ENCODE measurements at regions not wholly inside any gene's neighbourhood (a gene's known extent, or its start where the extent isn't known, plus 50 kb on each side); places are given as distances from the start of the nearest gene placed in this dataset.

- H3F3A ChIP-seq (ENCODE audit: control insufficient read depth, insufficient read depth): no peaks in the 10 kb centered on the region
Measured at GRCh38 chr14:53764846-53765245, 191.8 kb downstream of the BMP4 start.

DNA sequence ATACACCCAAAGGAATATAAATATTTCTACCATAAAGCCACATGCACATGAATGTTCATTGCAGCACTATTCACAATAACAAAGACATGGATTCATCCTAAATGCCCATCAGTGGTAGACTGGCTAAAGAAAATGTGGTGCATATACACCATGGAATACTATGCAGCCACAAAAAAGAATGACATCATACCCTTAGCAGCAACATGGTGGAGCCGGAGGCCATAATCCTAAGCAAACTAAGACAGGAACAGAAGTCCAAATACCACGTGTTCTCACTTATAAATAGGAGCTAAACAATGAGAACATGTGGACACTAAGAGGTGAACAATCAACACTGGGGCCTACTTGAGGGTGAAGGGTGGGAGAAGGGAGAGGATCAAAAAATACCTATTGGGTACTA lies 198.5 kb downstream of the BMP4 start:
- Histone ChIP-seq H3K27ac (ENCODE audit: low read depth, low read length) (no peak overlapping the region), H3K36me3 (ENCODE audit: control insufficient read depth, low read length) (no peaks in the 10 kb centered on the region), H3K79me2 (ENCODE audit: control insufficient read depth, low read length) (no peaks in the 10 kb centered on the region), H4K20me1 (ENCODE audit: control insufficient read depth, insufficient read depth, low read depth, low read length) (no peaks in the 10 kb centered on the region), H3K27me3 (ENCODE audit: control insufficient read depth, low read length) (no peaks in the 10 kb centered on the region), H3K9me2 (replicated peaks; ENCODE audit: control insufficient read depth, low read length) (no peaks in the 10 kb centered on the region), H3K4me3 (ENCODE audit: low read length) (no peak overlapping the region), H3F3A (ENCODE audit: control insufficient read depth, insufficient read depth) (no peaks in the 10 kb centered on the region), H3K4me2 (ENCODE audit: low read length) (no peak overlapping the region), H3K9me3 (ENCODE audit: control insufficient read depth, insufficient read depth, low read length) (no peaks in the 10 kb centered on the region), H3K4me1 (ENCODE audit: control insufficient read depth, low read length) (no peaks in the 10 kb centered on the region)
- TF ChIP-seq CTCF (IDR thresholded peaks at IDR 0.05; ENCODE audit: low read depth, low read length, poor library complexity, severe bottlenecking) (no peak), EZH2phosphoT487 (IDR thresholded peaks at IDR 0.05; ENCODE audit: borderline replicate concordance, low read length) (no peak)

More at GRCh38 chr14:53764846-53765245, 191.8 kb downstream of the BMP4 start:
- TF ChIP-seq CTCF (IDR thresholded peaks at IDR 0.05; ENCODE audit: low read depth, low read length, poor library complexity, severe bottlenecking): no peak
- TF ChIP-seq EZH2phosphoT487 (IDR thresholded peaks at IDR 0.05; ENCODE audit: borderline replicate concordance, low read length): no peak
- H3K27me3 ChIP-seq (ENCODE audit: control insufficient read depth, low read length): no peaks in the 10 kb centered on the region
- no peaks in the 10 kb centered on the region for H3K4me1 ChIP-seq (ENCODE audit: control insufficient read depth, low read length)
- no peaks in the 10 kb centered on the region for H4K20me1 ChIP-seq (ENCODE audit: control insufficient read depth, insufficient read depth, low read depth, low read length)
- H3K9me2 ChIP-seq (replicated peaks; ENCODE audit: control insufficient read depth, low read length): no peaks in the 10 kb centered on the region
- H3K4me3 ChIP-seq (ENCODE audit: low read length): no peak overlapping the region
- H3K79me2 ChIP-seq (ENCODE audit: control insufficient read depth, low read length): no peaks in the 10 kb centered on the region
- no peak overlapping the region for H3K4me2 ChIP-seq (ENCODE audit: low read length)
- no peaks in the 10 kb centered on the region for H3K9me3 ChIP-seq (ENCODE audit: control insufficient read depth, insufficient read depth, low read length)
- H3K27ac ChIP-seq (ENCODE audit: low read depth, low read length): no peak overlapping the region
- no peaks in the 10 kb centered on the region for H3K36me3 ChIP-seq (ENCODE audit: control insufficient read depth, low read length)

GRCh38 chr14:53757732-53758131 lies 198.9 kb downstream of the BMP4 start:
- H3K36me3 ChIP-seq (ENCODE audit: control insufficient read depth, low read length): no peaks in the 10 kb centered on the region
- H3K9me3 ChIP-seq (ENCODE audit: control insufficient read depth, insufficient read depth, low read length): no peaks in the 10 kb centered on the region
- no peak for TF ChIP-seq EZH2phosphoT487 (IDR thresholded peaks at IDR 0.05; ENCODE audit: borderline replicate concordance, low read length)
- TF ChIP-seq CTCF (IDR thresholded peaks at IDR 0.05; ENCODE audit: low read depth, low read length, poor library complexity, severe bottlenecking): no peak

DNA sequence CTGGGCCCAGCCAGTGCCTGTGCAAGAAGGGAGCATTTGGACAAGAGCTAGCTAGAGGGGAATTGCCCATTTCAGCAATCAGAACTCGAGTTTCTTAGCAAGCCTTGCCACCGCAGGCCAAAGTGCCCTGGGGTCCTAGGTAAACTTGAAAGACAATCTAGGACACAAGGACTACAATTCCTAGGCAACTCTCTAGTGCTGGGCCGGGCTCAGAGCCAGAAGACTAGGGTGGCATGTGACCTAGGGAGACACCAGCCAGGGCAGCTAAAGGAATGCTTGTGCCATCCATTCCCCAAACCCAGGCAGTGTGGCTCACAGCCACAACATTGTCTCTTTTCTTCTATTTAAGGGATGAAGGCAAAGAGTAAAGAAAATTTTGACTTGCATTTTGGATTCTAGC lies 205.0 kb downstream of the BMP4 start:
- H3F3A ChIP-seq (ENCODE audit: control insufficient read depth, insufficient read depth): no peaks in the 10 kb centered on the region
- TF ChIP-seq EZH2phosphoT487 (IDR thresholded peaks at IDR 0.05; ENCODE audit: borderline replicate concordance, low read length) (no peak), CTCF (IDR thresholded peaks at IDR 0.05; ENCODE audit: low read depth, low read length, poor library complexity, severe bottlenecking) (no peak)
- no peaks in the 10 kb centered on the region for H3K4me1 ChIP-seq (ENCODE audit: control insufficient read depth, low read length)
- no peak overlapping the region for H3K4me2 ChIP-seq (ENCODE audit: low read length)
- no peak overlapping the region for H3K27ac ChIP-seq (ENCODE audit: low read depth, low read length)
- no peak overlapping the region for H3K4me3 ChIP-seq (ENCODE audit: low read length)
- no peaks in the 10 kb centered on the region for H3K79me2 ChIP-seq (ENCODE audit: control insufficient read depth, low read length)
- no peaks in the 10 kb centered on the region for H3K36me3 ChIP-seq (ENCODE audit: control insufficient read depth, low read length)
- no peaks in the 10 kb centered on the region for H3K27me3 ChIP-seq (ENCODE audit: control insufficient read depth, low read length)
- no peaks in the 10 kb centered on the region for H4K20me1 ChIP-seq (ENCODE audit: control insufficient read depth, insufficient read depth, low read depth, low read length)
- no peaks in the 10 kb centered on the region for H3K9me3 ChIP-seq (ENCODE audit: control insufficient read depth, insufficient read depth, low read length)
- H3K9me2 ChIP-seq (replicated peaks; ENCODE audit: control insufficient read depth, low read length): no peaks in the 10 kb centered on the region

More at GRCh38 chr14:53757732-53758131, 198.9 kb downstream of the BMP4 start:
- Histone ChIP-seq H4K20me1 (ENCODE audit: control insufficient read depth, insufficient read depth, low read depth, low read length) (no peaks in the 10 kb centered on the region), H3K79me2 (ENCODE audit: control insufficient read depth, low read length) (no peaks in the 10 kb centered on the region), H3K27me3 (ENCODE audit: control insufficient read depth, low read length) (no peaks in the 10 kb centered on the region), H3F3A (ENCODE audit: control insufficient read depth, insufficient read depth) (no peaks in the 10 kb centered on the region), H3K27ac (ENCODE audit: low read depth, low read length) (no peak overlapping the region), H3K4me3 (ENCODE audit: low read length) (no peak overlapping the region), H3K4me1 (ENCODE audit: control insufficient read depth, low read length) (no peaks in the 10 kb centered on the region), H3K9me2 (replicated peaks; ENCODE audit: control insufficient read depth, low read length) (no peaks in the 10 kb centered on the region), H3K4me2 (ENCODE audit: low read length) (no peak overlapping the region)

Data from DOHH2 (cell line).